Mesenchymal stem cell (in vitro differentiated cells and primary cell): ENCODE measurements at regions not wholly inside any gene's neighbourhood (a gene's known extent, or its start where the extent isn't known, plus 50 kb on each side); places are given as distances from the start of the nearest gene placed in this dataset.

Source experiments
- DNase-seq: peaks from one replicate; pipeline ENCODE4 v3.0.0-alpha.2; 2013
- H2AFZ ChIP-seq: one replicate; pipeline ENCODE4 v1.6.1; 2013; ENCODE audit warnings: low read depth, mild to moderate bottlenecking, control low read depth, inconsistent platforms, low read length, moderate library complexity
- H2AK5ac ChIP-seq: 2 replicates; pipeline ENCODE4 v1.6.1; 2013; ENCODE audit warnings: low read length, moderate library complexity, mild to moderate bottlenecking, inconsistent platforms; ENCODE audit not compliant: severe bottlenecking
- H2BK120ac ChIP-seq: one replicate; pipeline ENCODE4 v1.6.1; 2013; ENCODE audit warnings: low read depth, mild to moderate bottlenecking, inconsistent platforms, low read length, moderate library complexity
- H2BK12ac ChIP-seq, 2 experiments: one replicate each; pipeline ENCODE4 v1.6.1; 2013; ENCODE audit warnings: inconsistent platforms in 2 of 2, low read length in 2 of 2, mild to moderate bottlenecking in 2 of 2, moderate library complexity in 2 of 2, control low read depth in 1 of 2
- H2BK15ac ChIP-seq: one replicate; pipeline ENCODE4 v1.6.1; 2013; ENCODE audit warnings: mild to moderate bottlenecking, low read depth, inconsistent platforms; ENCODE audit not compliant: poor library complexity, severe bottlenecking
- H2BK5ac ChIP-seq: 2 replicates; pipeline ENCODE4 v1.6.1; 2013; ENCODE audit warnings: low read depth, mild to moderate bottlenecking, low read length, control low read depth, inconsistent platforms; ENCODE audit not compliant: poor library complexity, severe bottlenecking
- H3K14ac ChIP-seq, 2 experiments: one replicate each; pipeline ENCODE4 v1.6.1; 2013; ENCODE audit warnings: inconsistent platforms in 2 of 2, low read length in 2 of 2, control low read depth in 1 of 2, mild to moderate bottlenecking in 1 of 2, moderate library complexity in 1 of 2
- H3K18ac ChIP-seq, 2 experiments: one replicate each; pipeline ENCODE4 v1.6.1; 2013; ENCODE audit warnings: inconsistent platforms in 2 of 2, low read length in 2 of 2, control low read depth in 1 of 2, low read depth in 1 of 2, mild to moderate bottlenecking in 1 of 2
- H3K23ac ChIP-seq, 2 experiments: one replicate each; pipeline ENCODE4 v1.6.1; 2013; ENCODE audit warnings: inconsistent platforms in 2 of 2, low read length in 2 of 2, mild to moderate bottlenecking in 2 of 2, moderate library complexity in 2 of 2, control low read depth in 1 of 2
- H3K27ac ChIP-seq: 2 replicates; pipeline ENCODE4 v1.5.1; 2013; ENCODE audit warnings: mild to moderate bottlenecking, moderate library complexity, low read length, control low read depth, inconsistent platforms; ENCODE audit not compliant: poor library complexity, severe bottlenecking
- H3K27me3 ChIP-seq, 2 experiments: 2 replicates each; pipeline versions ENCODE4 v1.6.1 to v1.7.0; 2013; ENCODE audit warnings: low read length in 2 of 2, mild to moderate bottlenecking in 2 of 2, moderate library complexity in 2 of 2, control low read depth in 1 of 2, inconsistent platforms in 1 of 2; ENCODE audit not compliant: control insufficient read depth in 1 of 2, insufficient read depth in 1 of 2
- H3K36me3 ChIP-seq, 2 experiments: 2 replicates each; pipeline versions ENCODE4 v1.6.1 to v1.7.0; 2013; ENCODE audit warnings: low read length in 2 of 2, control low read depth in 1 of 2, inconsistent platforms in 1 of 2, low read depth in 1 of 2, mild to moderate bottlenecking in 1 of 2; ENCODE audit not compliant: insufficient read depth in 2 of 2, control insufficient read depth in 1 of 2
- H3K4ac ChIP-seq, 2 experiments: one replicate each; pipeline ENCODE4 v1.6.1; 2013; ENCODE audit warnings: inconsistent platforms in 2 of 2, low read length in 2 of 2, mild to moderate bottlenecking in 2 of 2, moderate library complexity in 2 of 2, control low read depth in 1 of 2, low read depth in 1 of 2
- H3K4me1 ChIP-seq: 2 replicates; pipeline ENCODE4 v1.6.1; 2013; ENCODE audit warnings: low read depth, low read length, control low read depth; ENCODE audit not compliant: control insufficient read depth, insufficient read depth
- H3K4me2 ChIP-seq: 2 replicates; pipeline ENCODE4 v1.6.1; 2013; ENCODE audit warnings: low read length, mild to moderate bottlenecking, inconsistent platforms; ENCODE audit not compliant: poor library complexity, severe bottlenecking
- H3K4me3 ChIP-seq, 2 experiments: 2 replicates each; pipeline versions ENCODE4 v1.5.1 to v1.7.0; 2013; ENCODE audit warnings: low read length in 2 of 2, mild to moderate bottlenecking in 2 of 2, control low read depth in 1 of 2, low read depth in 1 of 2; ENCODE audit not compliant: insufficient read depth in 1 of 2
- H3K79me1 ChIP-seq: replicated peaks from 2 replicates; pipeline ENCODE4 v1.6.1; 2013; ENCODE audit warnings: mild to moderate bottlenecking, control low read depth, low read length, inconsistent platforms; ENCODE audit not compliant: poor library complexity, severe bottlenecking
- H3K9ac ChIP-seq: 2 replicates; pipeline ENCODE4 v1.7.0; 2013; ENCODE audit warnings: mild to moderate bottlenecking, low read length, moderate library complexity
- H3K9me3 ChIP-seq: 2 replicates; pipeline ENCODE4 v1.7.0; 2013; ENCODE audit warnings: mild to moderate bottlenecking, low read length; ENCODE audit not compliant: control insufficient read depth
- H4K8ac ChIP-seq: one replicate; pipeline ENCODE4 v1.6.1; 2013; ENCODE audit warnings: inconsistent platforms, mild to moderate bottlenecking, low read length, moderate library complexity
- H4K91ac ChIP-seq: one replicate; pipeline ENCODE4 v1.6.1; 2013; ENCODE audit warnings: mild to moderate bottlenecking, low read length, inconsistent platforms
- WGBS: methylation state at CpG from one replicate; pipeline ENCODE4 v1.1.7; 2013; ENCODE audit warnings: mixed read lengths; 5-methylcytosine and 5-hydroxymethylcytosine counted together

GRCh38 chr4:124762956-124763355 lies 50.4 kb upstream of the ANKRD50 start:
- no peak overlapping the region for H3K18ac ChIP-seq
- WGBS: no CpG with 5 or more reads among the region's 1 CpG
- H2AFZ ChIP-seq: no peak overlapping the region
- H3K27ac ChIP-seq: no peak overlapping the region
- no peak for DNase-seq
- H3K4ac ChIP-seq: no peak overlapping the region
- no peak overlapping the region for H2BK120ac ChIP-seq
- no peak overlapping the region for H3K9ac ChIP-seq
- no peak overlapping the region for H2BK15ac ChIP-seq
- no peak overlapping the region for H3K4me3 ChIP-seq
- no peak overlapping the region for H4K91ac ChIP-seq
- no peaks in the 10 kb centered on the region for H3K27me3 ChIP-seq
- no peak overlapping the region for H2BK5ac ChIP-seq
- H4K8ac ChIP-seq: no peak overlapping the region
- H3K79me1 ChIP-seq: no peaks in the 10 kb centered on the region
- no peaks in the 10 kb centered on the region for H3K4me1 ChIP-seq
- H2AK5ac ChIP-seq: no peak overlapping the region
- H3K4me2 ChIP-seq: no peak overlapping the region
- H3K23ac ChIP-seq: no peak overlapping the region
- H3K9me3 ChIP-seq: no peaks in the 10 kb centered on the region
- no peaks in the 10 kb centered on the region for H3K36me3 ChIP-seq
- no peak overlapping the region for H2BK12ac ChIP-seq
- no peak overlapping the region for H3K14ac ChIP-seq
